ENCODE measurements at regions not wholly inside any gene's neighbourhood (a gene's known extent, or its start where the extent isn't known, plus 50 kb on each side); places are given as distances from the start of the nearest gene placed in this dataset.

DNA sequence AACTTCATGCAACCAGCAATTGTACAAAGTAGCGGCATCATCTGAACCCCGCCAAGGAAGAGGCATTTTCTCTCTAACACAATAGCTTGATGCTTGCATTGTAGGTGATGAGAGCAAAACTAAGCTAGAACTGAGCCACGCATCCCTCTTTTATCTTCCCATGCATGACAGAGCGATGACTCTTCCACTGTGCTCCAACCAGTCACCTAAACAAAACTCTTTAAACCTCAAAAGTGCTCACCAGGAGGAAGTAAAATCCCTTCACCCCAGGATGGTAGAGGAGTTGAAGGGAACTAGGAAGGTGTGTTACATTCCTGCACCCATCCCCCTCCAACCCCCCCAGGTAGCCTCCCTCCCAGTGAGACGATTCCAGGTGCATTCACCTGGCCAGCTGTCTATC is 59.7 kb upstream of the SALL3 start:
- no peak overlapping the region for H3K9ac ChIP-seq (ENCODE audit: low read depth, low read length)
- ATAC-seq (ENCODE audit: insufficient read depth, low read depth) (no peak), DNase-seq (no peak)
- TF ChIP-seq, protein P1, sequence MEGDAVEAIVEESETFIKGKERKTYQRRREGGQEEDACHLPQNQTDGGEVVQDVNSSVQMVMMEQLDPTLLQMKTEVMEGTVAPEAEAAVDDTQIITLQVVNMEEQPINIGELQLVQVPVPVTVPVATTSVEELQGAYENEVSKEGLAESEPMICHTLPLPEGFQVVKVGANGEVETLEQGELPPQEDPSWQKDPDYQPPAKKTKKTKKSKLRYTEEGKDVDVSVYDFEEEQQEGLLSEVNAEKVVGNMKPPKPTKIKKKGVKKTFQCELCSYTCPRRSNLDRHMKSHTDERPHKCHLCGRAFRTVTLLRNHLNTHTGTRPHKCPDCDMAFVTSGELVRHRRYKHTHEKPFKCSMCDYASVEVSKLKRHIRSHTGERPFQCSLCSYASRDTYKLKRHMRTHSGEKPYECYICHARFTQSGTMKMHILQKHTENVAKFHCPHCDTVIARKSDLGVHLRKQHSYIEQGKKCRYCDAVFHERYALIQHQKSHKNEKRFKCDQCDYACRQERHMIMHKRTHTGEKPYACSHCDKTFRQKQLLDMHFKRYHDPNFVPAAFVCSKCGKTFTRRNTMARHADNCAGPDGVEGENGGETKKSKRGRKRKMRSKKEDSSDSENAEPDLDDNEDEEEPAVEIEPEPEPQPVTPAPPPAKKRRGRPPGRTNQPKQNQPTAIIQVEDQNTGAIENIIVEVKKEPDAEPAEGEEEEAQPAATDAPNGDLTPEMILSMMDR (IDR thresholded peaks at IDR 0.05; ENCODE audit: borderline replicate concordance, extremely low read depth, low read length, poor library complexity, severe bottlenecking) = no peak
- TF ChIP-seq EZH2 (IDR thresholded peaks at IDR 0.05; ENCODE audit: borderline replicate concordance, low read depth, low read length, severe bottlenecking) = no peak
- H3K4me3 ChIP-seq (ENCODE audit: low read depth in 1 of 2, low read length in 2 of 2) = no peak overlapping the region
- no peaks in the 10 kb centered on the region for H4K20me1 ChIP-seq (ENCODE audit: insufficient read depth, low read length)
- H3K27me3 ChIP-seq (ENCODE audit: insufficient read depth, low read length, poor library complexity) = peaks cover 8% of the 10 kb centered on the region
- no peak overlapping the region for H3K4me2 ChIP-seq (ENCODE audit: insufficient read depth, low read length)
- no peak overlapping the region for H2AFZ ChIP-seq (ENCODE audit: low read depth, low read length)
- no peak overlapping the region for H3K27ac ChIP-seq (ENCODE audit: low read length)
- no peaks in the 10 kb centered on the region for H3K36me3 ChIP-seq (ENCODE audit: insufficient read depth, low read length)
- peaks cover 9% of the 10 kb centered on the region for H3K4me1 ChIP-seq (ENCODE audit: insufficient read depth, low read length)
- no peaks in the 10 kb centered on the region for H3K9me3 ChIP-seq (ENCODE audit: insufficient read depth, low read length, severe bottlenecking)
- no peaks in the 10 kb centered on the region for H3K79me2 ChIP-seq (ENCODE audit: insufficient read depth, low read length)

DNA sequence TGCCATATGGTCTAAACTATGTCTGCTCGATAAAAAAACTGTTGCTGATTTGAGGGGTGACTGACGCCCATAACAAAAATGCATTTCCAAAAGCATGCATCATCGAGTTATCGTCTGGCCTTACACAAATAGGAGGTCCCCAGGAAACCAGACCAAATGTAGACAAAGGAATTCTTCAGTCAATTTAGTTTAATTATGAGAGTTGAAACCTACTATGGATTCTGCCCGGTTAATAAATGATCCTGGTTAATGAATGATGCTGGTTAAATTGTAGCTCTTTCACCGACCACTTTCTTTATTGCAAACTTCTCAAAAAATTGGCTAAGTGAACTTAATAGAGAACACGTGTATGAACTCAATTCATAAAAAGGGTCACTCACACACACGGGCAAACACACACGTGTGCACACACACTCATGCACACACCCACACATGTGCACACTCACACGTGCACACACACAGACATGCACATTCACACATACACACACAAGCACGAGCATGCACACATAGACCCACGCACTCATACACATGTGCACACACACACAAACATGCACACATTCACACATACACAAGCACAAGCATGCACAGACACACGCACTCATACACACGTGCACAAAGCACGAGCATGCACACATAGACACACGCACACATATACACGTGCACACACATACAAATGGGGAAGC is 59.0 kb upstream of the SALL3 start:
- Histone ChIP-seq H3K9me3 (ENCODE audit: insufficient read depth, low read length, severe bottlenecking) (no peaks in the 10 kb centered on the region), H3K4me2 (ENCODE audit: insufficient read depth, low read length) (no peak overlapping the region)
- TF ChIP-seq, protein P1 (IDR thresholded peaks at IDR 0.05; ENCODE audit: borderline replicate concordance, extremely low read depth, low read length, poor library complexity, severe bottlenecking) = no peak
- TF ChIP-seq EZH2 (IDR thresholded peaks at IDR 0.05; ENCODE audit: borderline replicate concordance, low read depth, low read length, severe bottlenecking) = no peak

DNA sequence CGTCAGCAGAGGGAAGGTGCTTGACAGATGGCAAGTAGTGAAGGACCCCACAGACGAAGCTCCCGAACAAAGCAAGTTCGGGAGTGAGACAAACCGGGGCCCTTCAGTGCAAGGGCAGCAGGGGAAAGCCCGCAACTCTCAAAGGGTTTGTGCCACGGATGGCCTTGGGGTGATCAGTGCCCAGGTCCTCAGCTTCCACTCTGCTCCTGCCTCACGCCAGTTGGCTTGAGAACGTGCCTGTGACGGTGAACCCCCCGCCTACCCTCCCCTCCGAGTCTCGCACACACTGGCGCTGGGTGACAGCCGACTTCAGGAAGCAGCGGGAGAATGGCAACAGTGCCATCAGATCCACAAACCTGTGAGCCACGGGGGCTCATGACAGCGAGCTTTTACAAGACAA is 56.8 kb upstream of the SALL3 start:
- Histone ChIP-seq H3K4me3 (ENCODE audit: low read depth in 1 of 2, low read length in 2 of 2) (no peak overlapping the region), H3K27me3 (ENCODE audit: insufficient read depth, low read length, poor library complexity) (no peaks in the 10 kb centered on the region), H3K4me1 (ENCODE audit: insufficient read depth, low read length) (no peaks in the 10 kb centered on the region), H3K79me2 (ENCODE audit: insufficient read depth, low read length) (no peaks in the 10 kb centered on the region), H3K9ac (ENCODE audit: low read depth, low read length) (no peak overlapping the region), H3K4me2 (ENCODE audit: insufficient read depth, low read length) (no peak overlapping the region), H2AFZ (ENCODE audit: low read depth, low read length) (no peak overlapping the region), H3K9me3 (ENCODE audit: insufficient read depth, low read length, severe bottlenecking) (no peaks in the 10 kb centered on the region), H4K20me1 (ENCODE audit: insufficient read depth, low read length) (no peaks in the 10 kb centered on the region), H3K36me3 (ENCODE audit: insufficient read depth, low read length) (no peaks in the 10 kb centered on the region), H3K27ac (ENCODE audit: low read length) (no peak overlapping the region)
- no peak for ATAC-seq (ENCODE audit: insufficient read depth, low read depth)
- no peak for DNase-seq
- TF ChIP-seq EZH2 (IDR thresholded peaks at IDR 0.05; ENCODE audit: borderline replicate concordance, low read depth, low read length, severe bottlenecking) = no peak
- TF ChIP-seq, protein P1 (IDR thresholded peaks at IDR 0.05; ENCODE audit: borderline replicate concordance, extremely low read depth, low read length, poor library complexity, severe bottlenecking) = no peak

More for the DNA sequence above, 59.0 kb upstream of the SALL3 start:
- ATAC-seq (ENCODE audit: insufficient read depth, low read depth) (no peak), DNase-seq (no peak)
- Histone ChIP-seq H3K9ac (ENCODE audit: low read depth, low read length) (no peak overlapping the region), H3K27me3 (ENCODE audit: insufficient read depth, low read length, poor library complexity) (peaks cover 1% of the 10 kb centered on the region), H4K20me1 (ENCODE audit: insufficient read depth, low read length) (no peaks in the 10 kb centered on the region), H3K79me2 (ENCODE audit: insufficient read depth, low read length) (no peaks in the 10 kb centered on the region), H2AFZ (ENCODE audit: low read depth, low read length) (no peak overlapping the region), H3K27ac (ENCODE audit: low read length) (no peak overlapping the region), H3K4me3 (ENCODE audit: low read depth in 1 of 2, low read length in 2 of 2) (no peak overlapping the region), H3K4me1 (ENCODE audit: insufficient read depth, low read length) (peaks cover 2% of the 10 kb centered on the region; the same call in 1 of the 2 replicates), H3K36me3 (ENCODE audit: insufficient read depth, low read length) (no peaks in the 10 kb centered on the region)

Measured in DND-41 (cell line).